Spleen (tissue), 7 donors: ENCODE measurements at regions not wholly inside any gene's neighbourhood (a gene's known extent, or its start where the extent isn't known, plus 50 kb on each side); places are given as distances from the start of the nearest gene placed in this dataset.

Source experiments
- POLR2A ChIP-seq, 3 donors: fragments of 450-650 bp; IDR thresholded peaks; one replicate each; pipeline ENCODE4 v1.5.1; 2017; ENCODE audit warnings: antibody characterized with exemption in 3 of 3, mild to moderate bottlenecking in 1 of 3
- POLR2AphosphoS5 ChIP-seq, 3 donors: sonication (generic); formaldehyde crosslinking; IDR thresholded peaks; one replicate each; pipeline ENCODE4 v1.5.1; 2017; ENCODE audit warnings: antibody characterized with exemption in 3 of 3
- TF ChIP-seq, protein P1 (sequence below), 11 experiments: fragments of 200-600 bp in 7 of 11; fragments of 450-650 bp in 4 of 11; sonication (generic) in 4 of 11; IDR thresholded peaks in 8 of 11; conservative IDR thresholded peaks in 3 of 11; 1 replicate in 7 of 11; 2 replicates in 4 of 11; pipeline versions ENCODE4 v1.4.0 to v1.8.0; 2016 to 2021; ENCODE audit warnings: antibody characterized with exemption in 11 of 11, inconsistent platforms in 4 of 11, mild to moderate bottlenecking in 1 of 11
- donor health status: DM: no; HTN: no; CAD: no; lungs with moderate emphysema.
- donor health status: DM: no; HTN: no; CAD: no.
- donor health status: DM: no; HTN: no; CAD: no.

DNA sequence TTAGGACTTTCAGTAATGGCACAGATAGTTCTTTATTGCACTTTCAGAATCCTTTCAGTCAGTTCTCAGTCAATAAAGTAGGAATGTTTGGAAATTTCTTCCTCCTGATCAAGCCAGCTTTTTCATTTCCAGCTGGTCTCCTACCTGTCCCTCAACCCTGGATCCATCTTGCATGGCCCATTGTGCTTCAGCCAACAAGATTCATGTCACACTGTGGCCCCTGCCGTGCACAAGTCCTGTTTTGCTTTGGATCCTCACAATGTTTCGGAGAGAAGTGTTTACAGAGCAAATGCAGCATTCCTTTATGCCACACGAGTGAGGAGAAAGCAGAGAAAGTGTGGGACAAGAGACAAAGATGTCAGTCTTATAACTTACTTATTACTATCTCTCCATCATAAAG is 1694.7 kb upstream of the LRRTM3 start:
- TF ChIP-seq, protein P1, sequence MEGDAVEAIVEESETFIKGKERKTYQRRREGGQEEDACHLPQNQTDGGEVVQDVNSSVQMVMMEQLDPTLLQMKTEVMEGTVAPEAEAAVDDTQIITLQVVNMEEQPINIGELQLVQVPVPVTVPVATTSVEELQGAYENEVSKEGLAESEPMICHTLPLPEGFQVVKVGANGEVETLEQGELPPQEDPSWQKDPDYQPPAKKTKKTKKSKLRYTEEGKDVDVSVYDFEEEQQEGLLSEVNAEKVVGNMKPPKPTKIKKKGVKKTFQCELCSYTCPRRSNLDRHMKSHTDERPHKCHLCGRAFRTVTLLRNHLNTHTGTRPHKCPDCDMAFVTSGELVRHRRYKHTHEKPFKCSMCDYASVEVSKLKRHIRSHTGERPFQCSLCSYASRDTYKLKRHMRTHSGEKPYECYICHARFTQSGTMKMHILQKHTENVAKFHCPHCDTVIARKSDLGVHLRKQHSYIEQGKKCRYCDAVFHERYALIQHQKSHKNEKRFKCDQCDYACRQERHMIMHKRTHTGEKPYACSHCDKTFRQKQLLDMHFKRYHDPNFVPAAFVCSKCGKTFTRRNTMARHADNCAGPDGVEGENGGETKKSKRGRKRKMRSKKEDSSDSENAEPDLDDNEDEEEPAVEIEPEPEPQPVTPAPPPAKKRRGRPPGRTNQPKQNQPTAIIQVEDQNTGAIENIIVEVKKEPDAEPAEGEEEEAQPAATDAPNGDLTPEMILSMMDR (IDR thresholded peaks at IDR 0.05 in 8 of 11, conservative IDR thresholded peaks at IDR 0.05 in 3 of 11): no peak
- no peak for TF ChIP-seq POLR2A (IDR thresholded peaks at IDR 0.05)
- no peak for TF ChIP-seq POLR2AphosphoS5 (IDR thresholded peaks at IDR 0.05)
